ENCODE measurements at regions not wholly inside any gene's neighbourhood (a gene's known extent, or its start where the extent isn't known, plus 50 kb on each side); places are given as distances from the start of the nearest gene placed in this dataset.

DNA sequence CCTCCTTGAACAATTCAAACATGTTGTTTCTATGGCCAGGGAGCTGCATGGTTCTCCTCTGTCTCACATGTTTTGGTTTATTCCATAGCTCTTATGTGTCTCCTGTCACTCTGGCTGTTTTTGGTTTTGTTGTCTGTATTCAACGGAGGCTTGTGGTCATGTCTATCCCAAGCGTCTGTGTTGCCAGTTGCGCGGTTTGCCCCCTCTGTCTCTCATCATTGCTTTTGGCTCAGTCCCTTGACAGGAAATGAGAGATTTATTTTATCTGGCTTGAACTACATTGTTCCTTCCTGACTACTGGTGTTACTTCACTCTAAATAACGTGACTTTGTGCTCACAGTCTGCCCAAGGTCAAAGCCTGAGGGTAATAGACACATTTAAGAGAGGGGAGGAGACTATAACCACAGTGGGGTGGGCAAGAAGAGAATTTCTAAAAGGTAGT, 96.4 kb upstream of the SOX5 start:
- TF ChIP-seq CTCF (IDR thresholded peaks at IDR 0.05) (no peak), POLR2A (IDR thresholded peaks at IDR 0.05) (no peak)
